ENCODE measurements at regions not wholly inside any gene's neighbourhood (a gene's known extent, or its start where the extent isn't known, plus 50 kb on each side); places are given as distances from the start of the nearest gene placed in this dataset.

DNA sequence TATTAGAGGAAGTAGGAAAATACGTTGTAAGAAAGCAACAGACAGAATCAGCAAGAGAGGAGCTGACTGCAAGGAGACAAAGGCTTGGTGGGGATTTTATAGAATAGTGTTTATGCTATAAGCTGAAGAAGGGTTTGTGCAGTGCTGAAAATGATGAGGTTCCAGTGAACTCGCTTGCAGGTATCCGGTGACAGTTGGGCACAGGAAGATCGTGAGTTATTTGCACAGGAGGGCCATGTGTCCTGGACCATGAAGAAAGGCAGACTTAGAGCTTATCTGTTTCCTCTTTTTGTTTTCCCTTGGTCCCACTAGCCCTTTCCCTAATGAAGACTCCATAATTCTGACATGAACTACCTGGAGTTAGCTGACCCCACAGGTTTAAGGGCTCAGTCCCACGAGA lies 61.4 kb downstream of the NXNL2 start:
- CTCF ChIA-PET: no interaction called here
- Histone ChIP-seq H3K36me3 (ENCODE audit: control insufficient read depth, insufficient read depth, low read length) (no peaks in the 10 kb centered on the region), H3K27ac (ENCODE audit: low read length) (no peak overlapping the region), H3K27me3 (ENCODE audit: control insufficient read depth, insufficient read depth, low read length) (no peaks in the 10 kb centered on the region), H3K4me1 (ENCODE audit: control insufficient read depth, insufficient read depth, low read length) (no peaks in the 10 kb centered on the region), H3K4me3 (ENCODE audit: low read depth in 2 of 2, low read length in 2 of 2) (no peak overlapping the region), H3K9me3 (ENCODE audit: control insufficient read depth, insufficient read depth, low read depth, low read length) (no peaks in the 10 kb centered on the region)
- intact Hi-C loops (cut with micrococcal nuclease; ENCODE audit: unreplicated experiment): loop anchor here (10.0 kb wide), 1 partner anchor 138 kb away; no protein-coding TSS in a partner anchor
- ATAC-seq (no peak), DNase-seq (ENCODE audit: low read depth, low spot score) (no peak)
- no TSS peak for BruUV-seq (replicated peaks)
- in situ Hi-C loops (cut with HindIII; ENCODE audit: low pct_unique_long_range_greater_than_20kb, low sequenced_read_pairs): no loop called here
- POLR2A ChIA-PET: no interaction called here
- TF ChIP-seq, protein P1, sequence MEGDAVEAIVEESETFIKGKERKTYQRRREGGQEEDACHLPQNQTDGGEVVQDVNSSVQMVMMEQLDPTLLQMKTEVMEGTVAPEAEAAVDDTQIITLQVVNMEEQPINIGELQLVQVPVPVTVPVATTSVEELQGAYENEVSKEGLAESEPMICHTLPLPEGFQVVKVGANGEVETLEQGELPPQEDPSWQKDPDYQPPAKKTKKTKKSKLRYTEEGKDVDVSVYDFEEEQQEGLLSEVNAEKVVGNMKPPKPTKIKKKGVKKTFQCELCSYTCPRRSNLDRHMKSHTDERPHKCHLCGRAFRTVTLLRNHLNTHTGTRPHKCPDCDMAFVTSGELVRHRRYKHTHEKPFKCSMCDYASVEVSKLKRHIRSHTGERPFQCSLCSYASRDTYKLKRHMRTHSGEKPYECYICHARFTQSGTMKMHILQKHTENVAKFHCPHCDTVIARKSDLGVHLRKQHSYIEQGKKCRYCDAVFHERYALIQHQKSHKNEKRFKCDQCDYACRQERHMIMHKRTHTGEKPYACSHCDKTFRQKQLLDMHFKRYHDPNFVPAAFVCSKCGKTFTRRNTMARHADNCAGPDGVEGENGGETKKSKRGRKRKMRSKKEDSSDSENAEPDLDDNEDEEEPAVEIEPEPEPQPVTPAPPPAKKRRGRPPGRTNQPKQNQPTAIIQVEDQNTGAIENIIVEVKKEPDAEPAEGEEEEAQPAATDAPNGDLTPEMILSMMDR (IDR thresholded peaks at IDR 0.05): no peak
- TF ChIP-seq SIN3A (IDR thresholded peaks at IDR 0.05; ENCODE audit: borderline replicate concordance, insufficient read depth, low read depth, low read length) (no peak), TCF7L2 (IDR thresholded peaks at IDR 0.05; ENCODE audit: low read depth, low read length) (no peak), POLR2AphosphoS5 (IDR thresholded peaks at IDR 0.05; ENCODE audit: low read depth, low read length) (no peak)
- TF ChIP-seq, protein P2, sequence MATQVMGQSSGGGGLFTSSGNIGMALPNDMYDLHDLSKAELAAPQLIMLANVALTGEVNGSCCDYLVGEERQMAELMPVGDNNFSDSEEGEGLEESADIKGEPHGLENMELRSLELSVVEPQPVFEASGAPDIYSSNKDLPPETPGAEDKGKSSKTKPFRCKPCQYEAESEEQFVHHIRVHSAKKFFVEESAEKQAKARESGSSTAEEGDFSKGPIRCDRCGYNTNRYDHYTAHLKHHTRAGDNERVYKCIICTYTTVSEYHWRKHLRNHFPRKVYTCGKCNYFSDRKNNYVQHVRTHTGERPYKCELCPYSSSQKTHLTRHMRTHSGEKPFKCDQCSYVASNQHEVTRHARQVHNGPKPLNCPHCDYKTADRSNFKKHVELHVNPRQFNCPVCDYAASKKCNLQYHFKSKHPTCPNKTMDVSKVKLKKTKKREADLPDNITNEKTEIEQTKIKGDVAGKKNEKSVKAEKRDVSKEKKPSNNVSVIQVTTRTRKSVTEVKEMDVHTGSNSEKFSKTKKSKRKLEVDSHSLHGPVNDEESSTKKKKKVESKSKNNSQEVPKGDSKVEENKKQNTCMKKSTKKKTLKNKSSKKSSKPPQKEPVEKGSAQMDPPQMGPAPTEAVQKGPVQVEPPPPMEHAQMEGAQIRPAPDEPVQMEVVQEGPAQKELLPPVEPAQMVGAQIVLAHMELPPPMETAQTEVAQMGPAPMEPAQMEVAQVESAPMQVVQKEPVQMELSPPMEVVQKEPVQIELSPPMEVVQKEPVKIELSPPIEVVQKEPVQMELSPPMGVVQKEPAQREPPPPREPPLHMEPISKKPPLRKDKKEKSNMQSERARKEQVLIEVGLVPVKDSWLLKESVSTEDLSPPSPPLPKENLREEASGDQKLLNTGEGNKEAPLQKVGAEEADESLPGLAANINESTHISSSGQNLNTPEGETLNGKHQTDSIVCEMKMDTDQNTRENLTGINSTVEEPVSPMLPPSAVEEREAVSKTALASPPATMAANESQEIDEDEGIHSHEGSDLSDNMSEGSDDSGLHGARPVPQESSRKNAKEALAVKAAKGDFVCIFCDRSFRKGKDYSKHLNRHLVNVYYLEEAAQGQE (IDR thresholded peaks at IDR 0.05; ENCODE audit: insufficient read depth in 1 of 2, low read depth in 2 of 2, low read length in 1 of 2): no peak

DNA sequence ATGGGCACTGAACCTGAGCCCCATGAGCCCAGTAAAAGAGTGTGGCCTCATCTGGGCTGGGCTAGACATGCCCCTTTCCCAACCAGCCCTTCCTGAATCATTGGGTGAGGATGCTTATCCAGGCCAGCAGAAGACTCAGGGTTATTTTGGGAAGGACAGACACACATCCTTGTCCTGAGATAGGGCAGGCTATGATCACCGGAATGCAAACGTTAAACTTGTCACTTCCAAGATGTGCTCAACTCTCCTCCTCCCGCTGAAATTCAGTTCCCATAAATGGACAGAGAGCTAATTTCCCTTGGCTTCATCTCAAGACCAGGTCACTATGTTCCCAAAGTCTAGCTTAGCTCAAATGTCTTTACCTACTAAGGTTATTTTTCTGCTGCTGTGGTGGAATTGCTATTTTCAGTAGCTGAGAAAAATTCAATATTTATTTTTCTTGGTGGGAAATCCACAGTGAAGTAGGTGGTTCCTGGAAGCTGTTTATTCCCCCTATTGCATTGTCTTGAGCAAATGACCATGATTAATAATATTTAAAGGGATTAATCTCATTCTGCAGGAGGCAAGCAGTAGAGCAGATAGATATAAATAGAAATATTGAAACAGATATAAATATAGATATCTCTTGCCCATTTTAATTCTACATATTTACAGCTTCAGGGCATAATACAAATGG lies 70.0 kb downstream of the NXNL2 start:
- intact Hi-C loops (cut with micrococcal nuclease; ENCODE audit: unreplicated experiment): no loop called here
- no peak for ATAC-seq
- Histone ChIP-seq H3K36me3 (ENCODE audit: control insufficient read depth, insufficient read depth, low read length) (no peaks in the 10 kb centered on the region), H3K27me3 (ENCODE audit: control insufficient read depth, insufficient read depth, low read length) (no peaks in the 10 kb centered on the region), H3K9me3 (ENCODE audit: control insufficient read depth, insufficient read depth, low read depth, low read length) (no peaks in the 10 kb centered on the region), H3K4me1 (ENCODE audit: control insufficient read depth, insufficient read depth, low read length) (no peaks in the 10 kb centered on the region), H3K4me3 (ENCODE audit: low read depth in 2 of 2, low read length in 2 of 2) (no peak overlapping the region), H3K27ac (ENCODE audit: low read length) (no peak overlapping the region)
- BruUV-seq (replicated peaks): no TSS peak
- ChIA-PET CTCF (no interaction called here), POLR2A (no interaction called here)
- in situ Hi-C loops (cut with HindIII; ENCODE audit: low pct_unique_long_range_greater_than_20kb, low sequenced_read_pairs): no loop called here
- no peak for DNase-seq (ENCODE audit: low read depth, low spot score)
- TF ChIP-seq TCF7L2 (IDR thresholded peaks at IDR 0.05; ENCODE audit: low read depth, low read length): no peak
- TF ChIP-seq, protein P2 (IDR thresholded peaks at IDR 0.05; ENCODE audit: insufficient read depth in 1 of 2, low read depth in 2 of 2, low read length in 1 of 2): no peak
- no peak for TF ChIP-seq SIN3A (IDR thresholded peaks at IDR 0.05; ENCODE audit: borderline replicate concordance, insufficient read depth, low read depth, low read length)
- TF ChIP-seq, protein P1 (IDR thresholded peaks at IDR 0.05): no peak
- TF ChIP-seq POLR2AphosphoS5 (IDR thresholded peaks at IDR 0.05; ENCODE audit: low read depth, low read length): no peak
